Transverse colon (tissue), 4 donors: ENCODE measurements at regions not wholly inside any gene's neighbourhood (a gene's known extent, or its start where the extent isn't known, plus 50 kb on each side); places are given as distances from the start of the nearest gene placed in this dataset.
A peak's percentile ranks its signal among the peaks of the same experiment; 100 is the strongest.

Experiments used
- DNase-seq: peaks from one replicate; pipeline ENCODE4 v3.0.0-alpha.2; 2019
- H3K27ac ChIP-seq, 4 donors: fragments of 200-600 bp; sonication (generic); 2 replicates each; pipeline ENCODE4 v1.5.1; 2016 to 2018; ENCODE audit warnings: inconsistent platforms in 4 of 4
- H3K27me3 ChIP-seq: fragments of 200-600 bp; sonication (generic); 2 replicates; pipeline ENCODE4 v1.5.1; 2017; ENCODE audit warnings: inconsistent platforms
- H3K36me3 ChIP-seq, 4 donors: fragments of 200-600 bp; sonication (generic); 2 replicates each; pipeline ENCODE4 v1.5.1; 2017 to 2019; ENCODE audit warnings: inconsistent platforms in 4 of 4
- H3K4me1 ChIP-seq, 4 donors: fragments of 200-600 bp; sonication (generic); 2 replicates each; pipeline ENCODE4 v1.5.1; 2017 to 2020; ENCODE audit warnings: inconsistent platforms in 4 of 4
- H3K4me3 ChIP-seq, 4 donors: fragments of 200-600 bp; sonication (generic); 1 replicate in 1 of 4; 2 replicates in 3 of 4; pipeline versions ENCODE4 v1.5.1 to v1.6.1; 2017 to 2019; ENCODE audit warnings: inconsistent platforms in 4 of 4
- H3K9me3 ChIP-seq, 2 donors: fragments of 200-600 bp; sonication (generic); 2 replicates each; pipeline ENCODE4 v1.5.1; 2017 to 2019; ENCODE audit warnings: inconsistent platforms in 2 of 2
- CTCF ChIP-seq, 5 experiments: fragments of 200-600 bp in 3 of 5; fragments of 450-650 bp in 2 of 5; sonication (generic) in 3 of 5; IDR thresholded peaks; 1 replicate in 2 of 5; 2 replicates in 3 of 5; pipeline ENCODE4 v1.5.1; 2016 to 2017; ENCODE audit warnings: antibody characterized with exemption in 5 of 5, inconsistent platforms in 3 of 5, mild to moderate bottlenecking in 2 of 5, moderate library complexity in 1 of 5
- EP300 ChIP-seq: sonication (generic); formaldehyde crosslinking; IDR thresholded peaks from one replicate; pipeline ENCODE4 v1.6.1; 2017; ENCODE audit warnings: antibody characterized with exemption, low read depth
- POLR2A ChIP-seq: fragments of 450-650 bp; IDR thresholded peaks from one replicate; pipeline ENCODE4 v1.6.1; 2016; ENCODE audit warnings: antibody characterized with exemption, mild to moderate bottlenecking, moderate library complexity
- POLR2AphosphoS5 ChIP-seq, 3 donors: sonication (generic); formaldehyde crosslinking; IDR thresholded peaks; one replicate each; pipeline ENCODE4 v1.6.1; 2016; ENCODE audit warnings: antibody characterized with exemption in 3 of 3
- WGBS, 2 donors: methylation state at CpG; one replicate each; pipeline ENCODE4 v1.1.5; 2018; ENCODE audit warnings: low coverage in 1 of 2; 5-methylcytosine and 5-hydroxymethylcytosine counted together
- in situ Hi-C, 4 donors: fragments of 200-750 bp; cut with MboI; loops; one replicate each; pipeline versions ENCODE4 v1.15.0 to v1.15.1; 2017; ENCODE audit warnings: low sequenced_read_pairs in 3 of 4, low pct_ligation_motif_present in 1 of 4, low pct_unique_long_range_greater_than_20kb in 1 of 4
- intact Hi-C: fragments of 100-400 bp; cut with DNase I; formaldehyde crosslinking; loops from one replicate; pipeline ENCODE4 v1.15.1; 2023; ENCODE audit warnings: low total_unique reads

GRCh38 chr1:94607398-94607797, 65.8 kb upstream of the F3 start:
- no peak for DNase-seq
- peaks cover 16 to 72% (median 49%) of the 10 kb centered on the region in 4 donors for H3K4me1 ChIP-seq
- no peaks in the 10 kb centered on the region for H3K36me3 ChIP-seq
- no peak overlapping the region for H3K4me3 ChIP-seq
- peak overlapping the region; percentile 80 to 86 (median 84) for H3K27ac ChIP-seq
- in situ Hi-C loops (no loop called here), intact Hi-C loops (no loop called here)
- TF ChIP-seq EP300 (no peak), CTCF (IDR thresholded peaks at IDR 0.05) (no peak), POLR2AphosphoS5 (IDR thresholded peaks at IDR 0.05) (no peak), POLR2A (no peak)
- WGBS, 2 donors, result 85 to 88% methylated on average over 3 to 4 of the region's 4 CpGs
- no peaks in the 10 kb centered on the region for H3K27me3 ChIP-seq
- H3K9me3 ChIP-seq, result no peaks in the 10 kb centered on the region

GRCh38 chr1:94606471-94606870, 64.9 kb upstream of the F3 start:
- TF ChIP-seq EP300, result no peak
- TF ChIP-seq POLR2AphosphoS5 (IDR thresholded peaks at IDR 0.05), result no peak
- TF ChIP-seq CTCF (IDR thresholded peaks at IDR 0.05), result no peak
- TF ChIP-seq POLR2A, result no peak
- DNase-seq, result no peak
- in situ Hi-C loops (no loop called here), intact Hi-C loops (no loop called here)
- no peaks in the 10 kb centered on the region for H3K9me3 ChIP-seq
- H3K36me3 ChIP-seq, result no peaks in the 10 kb centered on the region
- WGBS, 2 donors, result 57 to 86% methylated on average over 3 to 4 of the region's 4 CpGs
- H3K4me3 ChIP-seq, result no peak overlapping the region
- H3K27ac ChIP-seq, result peak overlapping the region; percentile 80 to 86 (median 84)
- H3K27me3 ChIP-seq, result no peaks in the 10 kb centered on the region
- peaks cover 22 to 72% (median 54%) of the 10 kb centered on the region in 4 donors for H3K4me1 ChIP-seq

- H3K36me3 ChIP-seq, result no peaks in the 10 kb centered on the region
- H3K4me3 ChIP-seq, result no peak overlapping the region
- intact Hi-C loops (no loop called here), in situ Hi-C loops (no loop called here)
- peak overlapping the region in 3 of 4 donors; percentile 14 to 39 (median 38) for H3K27ac ChIP-seq
- TF ChIP-seq CTCF (IDR thresholded peaks at IDR 0.05) (no peak), POLR2A (no peak), POLR2AphosphoS5 (IDR thresholded peaks at IDR 0.05) (no peak)
- no peaks in the 10 kb centered on the region for H3K9me3 ChIP-seq
- H3K27me3 ChIP-seq, result no peaks in the 10 kb centered on the region
- peaks cover 14 to 51% (median 40%) of the 10 kb centered on the region in 4 donors for H3K4me1 ChIP-seq
- no peak for DNase-seq
Observed at GRCh38 chr1:94603663-94604062, 62.1 kb upstream of the F3 start.

- intact Hi-C loops (no loop called here), in situ Hi-C loops (no loop called here)
- H3K27ac ChIP-seq, result peak overlapping the region; percentile 14 to 39 (median 36)
- TF ChIP-seq CTCF (IDR thresholded peaks at IDR 0.05) (no peak), POLR2A (no peak), POLR2AphosphoS5 (IDR thresholded peaks at IDR 0.05) (no peak), EP300 (no peak)
- no peak for DNase-seq
- peaks cover 12 to 44% (median 36%) of the 10 kb centered on the region in 4 donors for H3K4me1 ChIP-seq
- WGBS, 2 donors, result 27 to 36% methylated on average over 3 of the region's 3 CpGs
- H3K9me3 ChIP-seq, result no peaks in the 10 kb centered on the region
- H3K4me3 ChIP-seq, result no peak overlapping the region
- H3K27me3 ChIP-seq, result no peaks in the 10 kb centered on the region
- H3K36me3 ChIP-seq, result no peaks in the 10 kb centered on the region
Observed at GRCh38 chr1:94602802-94603625, 61.5 kb upstream of the F3 start.
